ENCODE measurements at regions not wholly inside any gene's neighbourhood (a gene's known extent, or its start where the extent isn't known, plus 50 kb on each side); places are given as distances from the start of the nearest gene placed in this dataset.

DNA sequence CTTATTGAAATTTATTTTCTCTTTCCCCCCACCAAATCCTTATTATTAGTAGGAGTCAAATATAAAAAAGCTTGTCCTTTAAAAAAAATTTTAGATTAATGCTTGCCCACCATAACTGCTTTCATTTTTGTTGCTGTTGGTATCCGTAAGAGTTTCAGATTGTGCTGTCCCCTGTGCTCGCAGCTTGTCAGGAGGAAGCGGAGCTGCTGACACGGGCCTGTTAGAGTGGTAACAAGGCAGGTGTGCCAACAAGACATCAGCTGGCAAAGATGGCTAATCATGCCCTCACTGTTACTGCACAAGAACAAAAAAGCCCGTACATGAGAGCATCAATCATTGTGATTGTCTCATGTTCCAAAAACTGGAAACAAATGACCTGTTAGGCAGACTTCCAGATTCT, 148.4 kb downstream of the ALG10B start:
- Histone ChIP-seq H4K20me1 (ENCODE audit: insufficient read depth, low read length) (no peaks in the 10 kb centered on the region), H3K4me2 (ENCODE audit: low read length) (no peak overlapping the region)
- TF ChIP-seq EZH2 (IDR thresholded peaks at IDR 0.05; ENCODE audit: borderline replicate concordance, low read length): no peak
- TF ChIP-seq, protein P1, sequence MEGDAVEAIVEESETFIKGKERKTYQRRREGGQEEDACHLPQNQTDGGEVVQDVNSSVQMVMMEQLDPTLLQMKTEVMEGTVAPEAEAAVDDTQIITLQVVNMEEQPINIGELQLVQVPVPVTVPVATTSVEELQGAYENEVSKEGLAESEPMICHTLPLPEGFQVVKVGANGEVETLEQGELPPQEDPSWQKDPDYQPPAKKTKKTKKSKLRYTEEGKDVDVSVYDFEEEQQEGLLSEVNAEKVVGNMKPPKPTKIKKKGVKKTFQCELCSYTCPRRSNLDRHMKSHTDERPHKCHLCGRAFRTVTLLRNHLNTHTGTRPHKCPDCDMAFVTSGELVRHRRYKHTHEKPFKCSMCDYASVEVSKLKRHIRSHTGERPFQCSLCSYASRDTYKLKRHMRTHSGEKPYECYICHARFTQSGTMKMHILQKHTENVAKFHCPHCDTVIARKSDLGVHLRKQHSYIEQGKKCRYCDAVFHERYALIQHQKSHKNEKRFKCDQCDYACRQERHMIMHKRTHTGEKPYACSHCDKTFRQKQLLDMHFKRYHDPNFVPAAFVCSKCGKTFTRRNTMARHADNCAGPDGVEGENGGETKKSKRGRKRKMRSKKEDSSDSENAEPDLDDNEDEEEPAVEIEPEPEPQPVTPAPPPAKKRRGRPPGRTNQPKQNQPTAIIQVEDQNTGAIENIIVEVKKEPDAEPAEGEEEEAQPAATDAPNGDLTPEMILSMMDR (IDR thresholded peaks at IDR 0.05; ENCODE audit: low read length): no peak

DNA sequence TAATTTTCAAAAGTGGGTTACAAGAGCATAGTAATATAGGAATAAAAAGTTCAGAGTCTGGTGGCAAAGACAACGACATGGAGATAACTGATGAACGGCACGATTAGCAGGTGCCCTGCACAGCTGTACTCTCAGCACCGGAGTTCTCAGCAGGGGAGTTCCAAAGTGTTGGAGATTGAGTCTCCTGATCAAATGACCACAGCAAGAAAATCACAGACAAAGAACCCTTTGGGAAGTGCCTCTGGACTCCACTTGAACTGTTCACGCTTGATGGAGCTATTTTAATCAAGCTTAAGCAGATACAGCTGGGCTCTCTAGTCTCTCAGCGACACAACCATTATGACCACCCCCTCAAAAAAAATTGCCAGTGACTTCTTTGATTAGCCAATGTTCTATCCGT, 153.1 kb downstream of the ALG10B start:
- Histone ChIP-seq H3K27me3 (ENCODE audit: insufficient read depth, low read length) (no peaks in the 10 kb centered on the region), H3K9ac (ENCODE audit: low read length) (no peak overlapping the region), H3K36me3 (ENCODE audit: insufficient read depth, low read length) (no peaks in the 10 kb centered on the region), H3K4me3 (ENCODE audit: low read depth, low read length, poor library complexity, severe bottlenecking) (no peak overlapping the region), H3F3A (ENCODE audit: insufficient read depth, low read length) (no peaks in the 10 kb centered on the region), H4K20me1 (ENCODE audit: insufficient read depth, low read length) (no peaks in the 10 kb centered on the region), H3K9me2 (ENCODE audit: low read depth, low read length) (no peaks in the 10 kb centered on the region), H3K27ac (ENCODE audit: low read depth, low read length, poor library complexity, severe bottlenecking) (no peak overlapping the region), H3K4me1 (ENCODE audit: insufficient read depth, low read length, severe bottlenecking) (no peaks in the 10 kb centered on the region), H3K79me2 (ENCODE audit: insufficient read depth, low read length) (no peaks in the 10 kb centered on the region), H3K4me2 (ENCODE audit: low read length) (no peak overlapping the region), H3K9me3 (ENCODE audit: low read length) (no peaks in the 10 kb centered on the region), H2AFZ (ENCODE audit: low read length) (no peak overlapping the region)
- no peak for TF ChIP-seq EZH2 (IDR thresholded peaks at IDR 0.05; ENCODE audit: borderline replicate concordance, low read length)
- TF ChIP-seq, protein P1 (IDR thresholded peaks at IDR 0.05; ENCODE audit: low read length): no peak

More for the DNA sequence above, 148.4 kb downstream of the ALG10B start:
- H3F3A ChIP-seq (ENCODE audit: insufficient read depth, low read length): no peaks in the 10 kb centered on the region
- no peaks in the 10 kb centered on the region for H3K27me3 ChIP-seq (ENCODE audit: insufficient read depth, low read length)
- H3K4me3 ChIP-seq (ENCODE audit: low read depth, low read length, poor library complexity, severe bottlenecking): no peak overlapping the region
- H3K9me3 ChIP-seq (ENCODE audit: low read length): no peaks in the 10 kb centered on the region
- H3K79me2 ChIP-seq (ENCODE audit: insufficient read depth, low read length): no peaks in the 10 kb centered on the region
- H3K9ac ChIP-seq (ENCODE audit: low read length): no peak overlapping the region
- no peak overlapping the region for H2AFZ ChIP-seq (ENCODE audit: low read length)
- no peak overlapping the region for H3K27ac ChIP-seq (ENCODE audit: low read depth, low read length, poor library complexity, severe bottlenecking)
- no peaks in the 10 kb centered on the region for H3K9me2 ChIP-seq (ENCODE audit: low read depth, low read length)
- H3K4me1 ChIP-seq (ENCODE audit: insufficient read depth, low read length, severe bottlenecking): no peaks in the 10 kb centered on the region
- no peaks in the 10 kb centered on the region for H3K36me3 ChIP-seq (ENCODE audit: insufficient read depth, low read length)

DNA sequence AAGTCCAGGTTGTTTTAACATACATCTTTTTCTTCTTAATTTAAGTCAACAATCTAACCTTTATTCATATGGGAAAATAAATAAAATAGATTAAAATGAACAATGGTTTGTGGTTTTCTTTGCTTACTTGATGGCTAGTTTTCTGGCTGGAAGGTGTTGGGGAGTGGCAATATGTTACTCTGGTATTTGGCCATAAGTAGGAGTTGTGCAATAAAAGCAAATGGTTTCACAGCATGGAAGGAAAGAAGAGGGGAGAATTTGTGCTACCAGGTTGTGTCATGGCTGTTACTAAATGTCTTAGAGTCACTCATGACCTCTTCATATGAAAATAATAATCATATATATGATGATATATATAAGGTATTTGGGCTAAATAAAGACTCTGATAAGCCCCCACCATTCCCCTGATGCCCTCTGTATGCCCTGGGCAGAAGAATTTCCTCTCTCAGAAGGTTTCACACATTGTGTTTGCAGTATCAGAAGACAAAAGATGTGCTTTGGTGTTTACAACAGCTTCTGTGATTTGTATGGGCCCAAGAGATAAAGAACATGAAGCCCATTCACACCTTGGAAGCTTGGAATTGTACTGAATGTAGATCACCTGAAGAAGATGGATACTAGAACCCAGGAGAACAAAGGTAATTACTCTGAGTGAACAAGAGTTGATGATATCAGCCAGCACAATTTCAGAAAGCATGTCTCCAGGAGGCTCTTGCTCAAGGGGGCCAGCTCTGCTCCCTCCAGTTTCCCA, 160.9 kb downstream of the ALG10B start:
- Histone ChIP-seq H4K20me1 (ENCODE audit: insufficient read depth, low read length) (no peaks in the 10 kb centered on the region), H3K9me3 (ENCODE audit: low read length) (no peaks in the 10 kb centered on the region), H3K79me2 (ENCODE audit: insufficient read depth, low read length) (no peaks in the 10 kb centered on the region), H3K9me2 (ENCODE audit: low read depth, low read length) (no peaks in the 10 kb centered on the region), H2AFZ (ENCODE audit: low read length) (no peak overlapping the region), H3F3A (ENCODE audit: insufficient read depth, low read length) (no peaks in the 10 kb centered on the region), H3K4me1 (ENCODE audit: insufficient read depth, low read length, severe bottlenecking) (no peaks in the 10 kb centered on the region), H3K4me3 (ENCODE audit: low read depth, low read length, poor library complexity, severe bottlenecking) (no peak overlapping the region), H3K27me3 (ENCODE audit: insufficient read depth, low read length) (no peaks in the 10 kb centered on the region), H3K27ac (ENCODE audit: low read depth, low read length, poor library complexity, severe bottlenecking) (no peak overlapping the region), H3K9ac (ENCODE audit: low read length) (no peak overlapping the region), H3K4me2 (ENCODE audit: low read length) (no peak overlapping the region), H3K36me3 (ENCODE audit: insufficient read depth, low read length) (no peaks in the 10 kb centered on the region)
- TF ChIP-seq, protein P1 (IDR thresholded peaks at IDR 0.05; ENCODE audit: low read length): no peak
- no peak for TF ChIP-seq EZH2 (IDR thresholded peaks at IDR 0.05; ENCODE audit: borderline replicate concordance, low read length)

Data from OCI-LY1 (cell line).